Breast epithelium (tissue), 4 donors: ENCODE measurements at regions not wholly inside any gene's neighbourhood (a gene's known extent, or its start where the extent isn't known, plus 50 kb on each side); places are given as distances from the start of the nearest gene placed in this dataset.

ENCODE experiments used
- DNase-seq, 2 donors: peaks; one replicate each; pipeline ENCODE4 v3.0.0-alpha.2; 2019; ENCODE audit warnings: low spot score in 2 of 2
- H3K27ac ChIP-seq, 2 donors: fragments of 200-600 bp; sonication (generic) in 1 of 2; one replicate each; pipeline ENCODE4 v1.5.1; 2016 to 2019; ENCODE audit warnings: mild to moderate bottlenecking in 1 of 2
- H3K27me3 ChIP-seq, 2 donors: fragments of 200-600 bp; sonication (generic) in 1 of 2; one replicate each; pipeline versions ENCODE4 v1.5.1 to v1.6.0; 2017 to 2019; ENCODE audit warnings: control low read depth in 1 of 2, mild to moderate bottlenecking in 1 of 2
- H3K36me3 ChIP-seq: fragments of 200-600 bp; one replicate; pipeline ENCODE4 v1.5.1; 2019
- H3K4me1 ChIP-seq, 2 donors: fragments of 200-600 bp; sonication (generic); one replicate each; pipeline ENCODE4 v1.5.1; 2016 to 2019; ENCODE audit warnings: control low read depth in 1 of 2
- H3K4me3 ChIP-seq, 3 donors: fragments of 200-600 bp; sonication (generic); 1 replicate in 2 of 3; 2 replicates in 1 of 3; pipeline ENCODE4 v1.5.1; 2016 to 2019; ENCODE audit warnings: mild to moderate bottlenecking in 3 of 3, moderate library complexity in 2 of 3
- H3K9me3 ChIP-seq, 2 donors: fragments of 200-600 bp; sonication (generic) in 1 of 2; one replicate each; pipeline ENCODE4 v1.5.1; 2016 to 2019; ENCODE audit warnings: control low read depth in 1 of 2
- CTCF ChIP-seq, 3 donors: fragments of 450-650 bp; IDR thresholded peaks; one replicate each; pipeline ENCODE4 v1.5.1; 2016 to 2017; ENCODE audit warnings: antibody characterized with exemption in 3 of 3, mild to moderate bottlenecking in 3 of 3, moderate library complexity in 3 of 3
- POLR2A ChIP-seq: fragments of 450-650 bp; IDR thresholded peaks from one replicate; pipeline ENCODE4 v1.6.1; 2016; ENCODE audit warnings: antibody characterized with exemption, mild to moderate bottlenecking, moderate library complexity
- POLR2AphosphoS5 ChIP-seq, 3 donors: sonication (generic); formaldehyde crosslinking; IDR thresholded peaks; one replicate each; pipeline ENCODE4 v1.6.1; 2017; ENCODE audit warnings: antibody characterized with exemption in 3 of 3
- intact Hi-C: fragments of 100-400 bp; cut with DNase I; formaldehyde crosslinking; loops from one replicate; pipeline ENCODE4 v1.15.1; 2023; ENCODE audit warnings: low total_unique reads

GRCh38 chr9:126131066-126132010 lies 195.3 kb upstream of the MVB12B start:
- H3K36me3 ChIP-seq = no peaks in the 10 kb centered on the region
- H3K4me1 ChIP-seq = no peaks in the 10 kb centered on the region
- TF ChIP-seq POLR2AphosphoS5 (IDR thresholded peaks at IDR 0.05) = no peak
- no peak for TF ChIP-seq CTCF (IDR thresholded peaks at IDR 0.05)
- no peak for TF ChIP-seq POLR2A
- no peak overlapping the region for H3K4me3 ChIP-seq
- intact Hi-C loops = no loop called here
- no peak overlapping the region for H3K27ac ChIP-seq
- H3K9me3 ChIP-seq = no peaks in the 10 kb centered on the region
- peaks cover 0 to 23% of the 10 kb centered on the region in 2 donors for H3K27me3 ChIP-seq
- no peak for DNase-seq

- no peaks in the 10 kb centered on the region for H3K4me1 ChIP-seq
- no peak for DNase-seq
- intact Hi-C loops = no loop called here
- H3K4me3 ChIP-seq = no peak overlapping the region
- peaks cover 0 to 14% of the 10 kb centered on the region in 2 donors for H3K27me3 ChIP-seq
- H3K9me3 ChIP-seq = peaks cover 2 to 11% of the 10 kb centered on the region in 2 donors
- no peak overlapping the region for H3K27ac ChIP-seq
- H3K36me3 ChIP-seq = no peaks in the 10 kb centered on the region
- TF ChIP-seq CTCF (IDR thresholded peaks at IDR 0.05) (no peak), POLR2AphosphoS5 (IDR thresholded peaks at IDR 0.05) (no peak), POLR2A (no peak)
Measured at GRCh38 chr9:126132746-126133145, 193.9 kb upstream of the MVB12B start.

GRCh38 chr9:126144196-126144595 lies 182.4 kb upstream of the MVB12B start:
- no peak for TF ChIP-seq CTCF (IDR thresholded peaks at IDR 0.05)
- intact Hi-C loops = no loop called here
- no peak overlapping the region for H3K27ac ChIP-seq
- no peak for DNase-seq
- peaks cover 0 to 25% of the 10 kb centered on the region in 2 donors for H3K27me3 ChIP-seq
- H3K9me3 ChIP-seq = peaks cover 0 to 8% of the 10 kb centered on the region in 2 donors
- no peaks in the 10 kb centered on the region for H3K36me3 ChIP-seq
- H3K4me3 ChIP-seq = no peak overlapping the region
- H3K4me1 ChIP-seq = no peaks in the 10 kb centered on the region

- H3K9me3 ChIP-seq = peaks cover 0 to 8% of the 10 kb centered on the region in 2 donors
- H3K4me1 ChIP-seq = no peaks in the 10 kb centered on the region
- peaks cover 0 to 25% of the 10 kb centered on the region in 2 donors for H3K27me3 ChIP-seq
- no peak overlapping the region for H3K27ac ChIP-seq
- no peak overlapping the region for H3K4me3 ChIP-seq
- intact Hi-C loops = no loop called here
- DNase-seq = no peak
- TF ChIP-seq POLR2A (no peak), POLR2AphosphoS5 (IDR thresholded peaks at IDR 0.05) (no peak)
- H3K36me3 ChIP-seq = no peaks in the 10 kb centered on the region
Measured at GRCh38 chr9:126144603-126145456, 181.8 kb upstream of the MVB12B start.

- DNase-seq = no peak
- intact Hi-C loops = no loop called here
- Histone ChIP-seq H3K4me1 (no peaks in the 10 kb centered on the region), H3K4me3 (no peak overlapping the region), H3K9me3 (peaks cover 0 to 8% of the 10 kb centered on the region in 2 donors), H3K27ac (no peak overlapping the region), H3K27me3 (peaks cover 0 to 25% of the 10 kb centered on the region in 2 donors), H3K36me3 (no peaks in the 10 kb centered on the region)
- TF ChIP-seq POLR2AphosphoS5 (IDR thresholded peaks at IDR 0.05) = no peak
- TF ChIP-seq POLR2A = no peak
- no peak for TF ChIP-seq CTCF (IDR thresholded peaks at IDR 0.05)
Measured at GRCh38 chr9:126145887-126146253, 180.8 kb upstream of the MVB12B start.
